H1 (cell line): ENCODE measurements at regions not wholly inside any gene's neighbourhood (a gene's known extent, or its start where the extent isn't known, plus 50 kb on each side); places are given as distances from the start of the nearest gene placed in this dataset.

ENCODE experiments used
- RAD21 ChIP-seq, 2 experiments: IDR thresholded peaks in 1 of 2; conservative IDR thresholded peaks in 1 of 2; 2 replicates each; pipeline ENCODE4 v1.6.1; 2011; ENCODE audit warnings: low read depth in 2 of 2, low read length in 2 of 2, improper control_type of control experiment in 1 of 2, inconsistent platforms in 1 of 2, mild to moderate bottlenecking in 1 of 2, moderate library complexity in 1 of 2
- TCF12 ChIP-seq: IDR thresholded peaks from 2 replicates; pipeline ENCODE4 v1.6.1; 2011; ENCODE audit warnings: low read depth, mild to moderate bottlenecking, low read length
- TF ChIP-seq, protein P1 (sequence below): fragments of 300-600 bp; sonication (generic); IDR thresholded peaks from 2 replicates; pipeline ENCODE4 v1.7.1; 2012; ENCODE audit warnings: low read length, moderate library complexity, mild to moderate bottlenecking, inconsistent platforms; ENCODE audit not compliant: insufficient replicate concordance

DNA sequence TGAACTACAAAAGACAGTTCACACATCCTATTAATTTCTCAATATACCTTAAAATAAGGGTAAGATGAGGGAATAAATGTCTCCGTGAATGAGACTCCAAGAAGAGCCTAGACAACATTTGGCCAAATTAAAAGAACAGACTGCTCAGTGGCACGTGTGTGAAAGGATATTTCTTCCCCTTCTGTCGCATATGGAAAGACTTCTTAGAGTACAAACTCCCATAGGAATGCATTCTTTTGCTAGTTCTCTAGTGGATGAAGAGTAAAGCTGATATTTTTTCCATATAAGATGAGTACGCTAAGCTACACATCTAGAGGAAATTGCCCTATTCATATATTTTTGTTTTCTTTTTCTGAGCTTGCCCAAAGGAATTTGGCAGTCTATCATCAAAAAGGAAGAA lies 710.0 kb upstream of the ID2 start (continued):
- TF ChIP-seq, protein P1, sequence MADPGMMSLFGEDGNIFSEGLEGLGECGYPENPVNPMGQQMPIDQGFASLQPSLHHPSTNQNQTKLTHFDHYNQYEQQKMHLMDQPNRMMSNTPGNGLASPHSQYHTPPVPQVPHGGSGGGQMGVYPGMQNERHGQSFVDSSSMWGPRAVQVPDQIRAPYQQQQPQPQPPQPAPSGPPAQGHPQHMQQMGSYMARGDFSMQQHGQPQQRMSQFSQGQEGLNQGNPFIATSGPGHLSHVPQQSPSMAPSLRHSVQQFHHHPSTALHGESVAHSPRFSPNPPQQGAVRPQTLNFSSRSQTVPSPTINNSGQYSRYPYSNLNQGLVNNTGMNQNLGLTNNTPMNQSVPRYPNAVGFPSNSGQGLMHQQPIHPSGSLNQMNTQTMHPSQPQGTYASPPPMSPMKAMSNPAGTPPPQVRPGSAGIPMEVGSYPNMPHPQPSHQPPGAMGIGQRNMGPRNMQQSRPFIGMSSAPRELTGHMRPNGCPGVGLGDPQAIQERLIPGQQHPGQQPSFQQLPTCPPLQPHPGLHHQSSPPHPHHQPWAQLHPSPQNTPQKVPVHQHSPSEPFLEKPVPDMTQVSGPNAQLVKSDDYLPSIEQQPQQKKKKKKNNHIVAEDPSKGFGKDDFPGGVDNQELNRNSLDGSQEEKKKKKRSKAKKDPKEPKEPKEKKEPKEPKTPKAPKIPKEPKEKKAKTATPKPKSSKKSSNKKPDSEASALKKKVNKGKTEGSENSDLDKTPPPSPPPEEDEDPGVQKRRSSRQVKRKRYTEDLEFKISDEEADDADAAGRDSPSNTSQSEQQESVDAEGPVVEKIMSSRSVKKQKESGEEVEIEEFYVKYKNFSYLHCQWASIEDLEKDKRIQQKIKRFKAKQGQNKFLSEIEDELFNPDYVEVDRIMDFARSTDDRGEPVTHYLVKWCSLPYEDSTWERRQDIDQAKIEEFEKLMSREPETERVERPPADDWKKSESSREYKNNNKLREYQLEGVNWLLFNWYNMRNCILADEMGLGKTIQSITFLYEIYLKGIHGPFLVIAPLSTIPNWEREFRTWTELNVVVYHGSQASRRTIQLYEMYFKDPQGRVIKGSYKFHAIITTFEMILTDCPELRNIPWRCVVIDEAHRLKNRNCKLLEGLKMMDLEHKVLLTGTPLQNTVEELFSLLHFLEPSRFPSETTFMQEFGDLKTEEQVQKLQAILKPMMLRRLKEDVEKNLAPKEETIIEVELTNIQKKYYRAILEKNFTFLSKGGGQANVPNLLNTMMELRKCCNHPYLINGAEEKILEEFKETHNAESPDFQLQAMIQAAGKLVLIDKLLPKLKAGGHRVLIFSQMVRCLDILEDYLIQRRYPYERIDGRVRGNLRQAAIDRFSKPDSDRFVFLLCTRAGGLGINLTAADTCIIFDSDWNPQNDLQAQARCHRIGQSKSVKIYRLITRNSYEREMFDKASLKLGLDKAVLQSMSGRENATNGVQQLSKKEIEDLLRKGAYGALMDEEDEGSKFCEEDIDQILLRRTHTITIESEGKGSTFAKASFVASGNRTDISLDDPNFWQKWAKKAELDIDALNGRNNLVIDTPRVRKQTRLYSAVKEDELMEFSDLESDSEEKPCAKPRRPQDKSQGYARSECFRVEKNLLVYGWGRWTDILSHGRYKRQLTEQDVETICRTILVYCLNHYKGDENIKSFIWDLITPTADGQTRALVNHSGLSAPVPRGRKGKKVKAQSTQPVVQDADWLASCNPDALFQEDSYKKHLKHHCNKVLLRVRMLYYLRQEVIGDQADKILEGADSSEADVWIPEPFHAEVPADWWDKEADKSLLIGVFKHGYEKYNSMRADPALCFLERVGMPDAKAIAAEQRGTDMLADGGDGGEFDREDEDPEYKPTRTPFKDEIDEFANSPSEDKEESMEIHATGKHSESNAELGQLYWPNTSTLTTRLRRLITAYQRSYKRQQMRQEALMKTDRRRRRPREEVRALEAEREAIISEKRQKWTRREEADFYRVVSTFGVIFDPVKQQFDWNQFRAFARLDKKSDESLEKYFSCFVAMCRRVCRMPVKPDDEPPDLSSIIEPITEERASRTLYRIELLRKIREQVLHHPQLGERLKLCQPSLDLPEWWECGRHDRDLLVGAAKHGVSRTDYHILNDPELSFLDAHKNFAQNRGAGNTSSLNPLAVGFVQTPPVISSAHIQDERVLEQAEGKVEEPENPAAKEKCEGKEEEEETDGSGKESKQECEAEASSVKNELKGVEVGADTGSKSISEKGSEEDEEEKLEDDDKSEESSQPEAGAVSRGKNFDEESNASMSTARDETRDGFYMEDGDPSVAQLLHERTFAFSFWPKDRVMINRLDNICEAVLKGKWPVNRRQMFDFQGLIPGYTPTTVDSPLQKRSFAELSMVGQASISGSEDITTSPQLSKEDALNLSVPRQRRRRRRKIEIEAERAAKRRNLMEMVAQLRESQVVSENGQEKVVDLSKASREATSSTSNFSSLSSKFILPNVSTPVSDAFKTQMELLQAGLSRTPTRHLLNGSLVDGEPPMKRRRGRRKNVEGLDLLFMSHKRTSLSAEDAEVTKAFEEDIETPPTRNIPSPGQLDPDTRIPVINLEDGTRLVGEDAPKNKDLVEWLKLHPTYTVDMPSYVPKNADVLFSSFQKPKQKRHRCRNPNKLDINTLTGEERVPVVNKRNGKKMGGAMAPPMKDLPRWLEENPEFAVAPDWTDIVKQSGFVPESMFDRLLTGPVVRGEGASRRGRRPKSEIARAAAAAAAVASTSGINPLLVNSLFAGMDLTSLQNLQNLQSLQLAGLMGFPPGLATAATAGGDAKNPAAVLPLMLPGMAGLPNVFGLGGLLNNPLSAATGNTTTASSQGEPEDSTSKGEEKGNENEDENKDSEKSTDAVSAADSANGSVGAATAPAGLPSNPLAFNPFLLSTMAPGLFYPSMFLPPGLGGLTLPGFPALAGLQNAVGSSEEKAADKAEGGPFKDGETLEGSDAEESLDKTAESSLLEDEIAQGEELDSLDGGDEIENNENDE: no peak
- TF ChIP-seq TCF12: no peak
- no peak for TF ChIP-seq RAD21 (IDR thresholded peaks at IDR 0.05 in 1 of 2, conservative IDR thresholded peaks at IDR 0.05 in 1 of 2; ENCODE audit: low read depth in 2 of 2, low read length in 2 of 2)
